ENCODE measurements at regions not wholly inside any gene's neighbourhood (a gene's known extent, or its start where the extent isn't known, plus 50 kb on each side); places are given as distances from the start of the nearest gene placed in this dataset.

DNA sequence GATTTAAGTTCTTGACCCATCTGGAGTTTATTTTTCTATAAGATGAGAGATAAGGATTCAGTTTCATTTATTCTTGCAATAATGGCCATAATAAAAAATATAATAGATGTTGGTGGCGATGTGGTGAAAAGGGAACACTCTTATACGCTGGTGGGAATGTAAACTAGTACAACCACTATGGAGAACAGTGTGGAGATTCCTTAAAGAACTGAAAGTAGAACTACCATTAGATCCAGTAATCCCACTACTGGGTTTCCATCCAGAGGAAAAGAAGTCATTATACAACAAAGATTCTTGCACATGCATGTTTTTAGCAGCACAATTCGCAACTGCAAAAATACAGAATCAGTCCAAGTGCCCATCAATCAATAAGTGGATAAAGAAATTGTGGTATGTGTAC is 1040.5 kb upstream of the GYPC start:
- DNase-seq (no peak), ATAC-seq (no peak)
- Histone ChIP-seq H3K4me3 (no peak overlapping the region), H3K27me3 (no peaks in the 10 kb centered on the region), H3K27ac (no peak overlapping the region), H3K36me3 (no peaks in the 10 kb centered on the region), H3K9me3 (no peaks in the 10 kb centered on the region), H3K4me1 (no peaks in the 10 kb centered on the region)
- in situ Hi-C loops (cut with MboI; ENCODE audit: low sequenced_read_pairs in 4 of 4): no loop called here
- intact Hi-C loops (cut with DNase I; ENCODE audit: low total_unique reads): no loop called here
- TF ChIP-seq, protein P1, sequence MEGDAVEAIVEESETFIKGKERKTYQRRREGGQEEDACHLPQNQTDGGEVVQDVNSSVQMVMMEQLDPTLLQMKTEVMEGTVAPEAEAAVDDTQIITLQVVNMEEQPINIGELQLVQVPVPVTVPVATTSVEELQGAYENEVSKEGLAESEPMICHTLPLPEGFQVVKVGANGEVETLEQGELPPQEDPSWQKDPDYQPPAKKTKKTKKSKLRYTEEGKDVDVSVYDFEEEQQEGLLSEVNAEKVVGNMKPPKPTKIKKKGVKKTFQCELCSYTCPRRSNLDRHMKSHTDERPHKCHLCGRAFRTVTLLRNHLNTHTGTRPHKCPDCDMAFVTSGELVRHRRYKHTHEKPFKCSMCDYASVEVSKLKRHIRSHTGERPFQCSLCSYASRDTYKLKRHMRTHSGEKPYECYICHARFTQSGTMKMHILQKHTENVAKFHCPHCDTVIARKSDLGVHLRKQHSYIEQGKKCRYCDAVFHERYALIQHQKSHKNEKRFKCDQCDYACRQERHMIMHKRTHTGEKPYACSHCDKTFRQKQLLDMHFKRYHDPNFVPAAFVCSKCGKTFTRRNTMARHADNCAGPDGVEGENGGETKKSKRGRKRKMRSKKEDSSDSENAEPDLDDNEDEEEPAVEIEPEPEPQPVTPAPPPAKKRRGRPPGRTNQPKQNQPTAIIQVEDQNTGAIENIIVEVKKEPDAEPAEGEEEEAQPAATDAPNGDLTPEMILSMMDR (IDR thresholded peaks at IDR 0.05 in 4 of 5, conservative IDR thresholded peaks at IDR 0.05 in 1 of 5): no peak
- TF ChIP-seq POLR2A (IDR thresholded peaks at IDR 0.05): no peak

DNA sequence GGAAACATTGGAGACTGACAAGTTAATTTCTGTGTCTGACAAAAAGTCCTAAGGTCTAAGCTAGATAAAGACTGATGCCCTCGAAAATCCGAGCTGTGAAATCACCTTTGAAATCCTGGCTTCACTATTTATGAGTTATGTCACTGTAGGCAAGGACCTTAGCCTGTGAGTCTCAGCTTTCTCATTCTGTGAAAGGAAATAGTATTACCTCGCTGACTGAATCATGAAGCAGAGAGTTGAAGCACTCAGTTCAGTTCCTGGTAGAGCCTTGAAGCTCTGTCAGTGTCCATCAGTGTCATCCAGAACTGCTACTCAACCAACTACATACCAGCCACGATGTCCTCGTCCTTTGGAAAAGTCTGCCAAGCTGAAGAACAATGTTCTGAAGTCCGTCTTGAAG is 1025.6 kb upstream of the GYPC start:
- Histone ChIP-seq H3K27me3 (no peaks in the 10 kb centered on the region), H3K4me1 (no peaks in the 10 kb centered on the region), H3K4me3 (no peak overlapping the region), H3K9me3 (no peaks in the 10 kb centered on the region), H3K36me3 (no peaks in the 10 kb centered on the region), H3K27ac (no peak overlapping the region)
- no peak for ATAC-seq
- intact Hi-C loops (cut with DNase I; ENCODE audit: low total_unique reads) (no loop called here), in situ Hi-C loops (cut with MboI; ENCODE audit: low sequenced_read_pairs in 4 of 4) (no loop called here)
- no peak for DNase-seq
- no peak for TF ChIP-seq POLR2A (IDR thresholded peaks at IDR 0.05)
- TF ChIP-seq, protein P1 (IDR thresholded peaks at IDR 0.05 in 4 of 5, conservative IDR thresholded peaks at IDR 0.05 in 1 of 5): no peak

DNA sequence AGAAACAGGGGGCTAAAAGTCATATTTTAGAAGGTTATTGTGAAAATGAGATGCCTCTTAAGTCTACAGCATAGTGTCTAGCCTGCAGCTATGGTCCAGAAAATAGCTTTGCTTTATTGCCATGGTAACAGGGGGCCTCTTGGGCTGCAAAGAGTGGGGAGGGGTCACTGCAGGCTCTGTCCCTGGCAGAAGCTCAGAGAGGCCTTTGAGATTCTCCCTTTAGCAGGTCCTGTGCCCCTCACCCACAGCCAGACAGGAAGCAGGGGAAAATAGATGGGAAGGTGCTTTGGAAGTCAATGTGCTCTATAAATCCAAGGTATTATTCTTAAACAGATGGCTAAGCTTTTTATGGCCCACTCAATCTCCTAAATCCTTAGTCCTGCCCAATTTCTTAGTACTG is 1021.3 kb upstream of the GYPC start:
- Histone ChIP-seq H3K4me1 (no peaks in the 10 kb centered on the region), H3K27ac (no peak overlapping the region), H3K9me3 (no peaks in the 10 kb centered on the region), H3K4me3 (no peak overlapping the region), H3K36me3 (no peaks in the 10 kb centered on the region), H3K27me3 (no peaks in the 10 kb centered on the region)
- no peak for ATAC-seq
- intact Hi-C loops (cut with DNase I; ENCODE audit: low total_unique reads): no loop called here
- no peak for DNase-seq
- in situ Hi-C loops (cut with MboI; ENCODE audit: low sequenced_read_pairs in 4 of 4): no loop called here
- no peak for TF ChIP-seq POLR2A (IDR thresholded peaks at IDR 0.05)
- TF ChIP-seq, protein P1 (IDR thresholded peaks at IDR 0.05 in 4 of 5, conservative IDR thresholded peaks at IDR 0.05 in 1 of 5): no peak

DNA sequence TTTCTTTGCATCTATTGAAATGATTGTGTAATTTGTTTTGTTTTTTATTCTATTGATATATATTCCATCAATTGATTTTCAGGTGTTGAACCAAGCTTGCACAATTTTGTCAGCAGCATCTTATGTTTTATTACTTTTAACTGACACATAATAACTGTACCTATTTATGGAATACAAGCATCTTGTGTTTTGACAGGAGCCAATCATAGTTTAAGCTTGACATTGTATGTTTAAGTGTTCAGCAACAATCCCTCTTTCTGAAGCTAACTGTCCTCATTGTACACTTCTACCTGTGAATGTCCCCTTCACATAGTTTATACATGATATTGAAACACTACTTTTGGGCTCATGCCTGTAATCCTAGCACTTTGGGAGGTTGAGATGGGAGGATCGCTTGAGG is 1017.6 kb upstream of the GYPC start:
- TF ChIP-seq, protein P1 (IDR thresholded peaks at IDR 0.05 in 4 of 5, conservative IDR thresholded peaks at IDR 0.05 in 1 of 5): no peak
- in situ Hi-C loops (cut with MboI; ENCODE audit: low sequenced_read_pairs in 4 of 4) (no loop called here), intact Hi-C loops (cut with DNase I; ENCODE audit: low total_unique reads) (no loop called here)
- ATAC-seq: no peak
- Histone ChIP-seq H3K36me3 (no peaks in the 10 kb centered on the region), H3K27ac (no peak overlapping the region), H3K4me3 (no peak overlapping the region), H3K27me3 (no peaks in the 10 kb centered on the region), H3K9me3 (no peaks in the 10 kb centered on the region), H3K4me1 (no peaks in the 10 kb centered on the region)
- no peak for DNase-seq

DNA sequence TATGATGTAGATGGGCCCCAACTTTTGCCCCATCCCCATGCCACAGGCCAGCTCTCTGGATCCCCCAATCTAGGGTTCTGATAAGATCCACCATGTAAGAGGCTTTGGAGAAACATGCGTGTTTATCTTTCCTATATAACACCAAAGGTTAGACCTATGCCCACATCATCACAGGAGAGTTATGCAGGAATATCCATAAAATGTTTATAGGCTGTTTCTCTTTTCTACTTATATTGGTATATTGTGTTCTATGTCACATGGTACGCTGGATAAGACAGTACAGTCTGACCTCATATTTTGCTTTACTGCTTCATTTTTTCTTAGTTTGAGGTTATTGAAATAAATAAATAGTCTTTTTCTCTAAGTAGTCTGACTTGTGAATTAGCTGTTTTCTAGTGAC is 1013.9 kb upstream of the GYPC start:
- no peak for TF ChIP-seq POLR2A (IDR thresholded peaks at IDR 0.05)
- TF ChIP-seq, protein P1 (IDR thresholded peaks at IDR 0.05 in 4 of 5, conservative IDR thresholded peaks at IDR 0.05 in 1 of 5): no peak
- Histone ChIP-seq H3K36me3 (no peaks in the 10 kb centered on the region), H3K27ac (no peak overlapping the region), H3K4me1 (no peaks in the 10 kb centered on the region), H3K9me3 (no peaks in the 10 kb centered on the region), H3K4me3 (no peak overlapping the region), H3K27me3 (no peaks in the 10 kb centered on the region)
- no peak for ATAC-seq
- intact Hi-C loops (cut with DNase I; ENCODE audit: low total_unique reads) (no loop called here), in situ Hi-C loops (cut with MboI; ENCODE audit: low sequenced_read_pairs in 4 of 4) (no loop called here)
- no peak for DNase-seq

Measured in gastrocnemius medialis (tissue), 4 donors.